Breast epithelium (tissue), 4 donors: ENCODE measurements at regions not wholly inside any gene's neighbourhood (a gene's known extent, or its start where the extent isn't known, plus 50 kb on each side); places are given as distances from the start of the nearest gene placed in this dataset.
A peak's percentile ranks its signal among the peaks of the same experiment; 100 is the strongest.

ENCODE experiments used
- DNase-seq, 2 donors: peaks; one replicate each; pipeline ENCODE4 v3.0.0-alpha.2; 2019; ENCODE audit warnings: low spot score in 2 of 2
- H3K27ac ChIP-seq, 2 donors: fragments of 200-600 bp; sonication (generic) in 1 of 2; one replicate each; pipeline ENCODE4 v1.5.1; 2016 to 2019; ENCODE audit warnings: mild to moderate bottlenecking in 1 of 2
- H3K27me3 ChIP-seq, 2 donors: fragments of 200-600 bp; sonication (generic) in 1 of 2; one replicate each; pipeline versions ENCODE4 v1.5.1 to v1.6.0; 2017 to 2019; ENCODE audit warnings: control low read depth in 1 of 2, mild to moderate bottlenecking in 1 of 2
- H3K36me3 ChIP-seq: fragments of 200-600 bp; one replicate; pipeline ENCODE4 v1.5.1; 2019
- H3K4me1 ChIP-seq, 2 donors: fragments of 200-600 bp; sonication (generic); one replicate each; pipeline ENCODE4 v1.5.1; 2016 to 2019; ENCODE audit warnings: control low read depth in 1 of 2
- H3K4me3 ChIP-seq, 3 donors: fragments of 200-600 bp; sonication (generic); 1 replicate in 2 of 3; 2 replicates in 1 of 3; pipeline ENCODE4 v1.5.1; 2016 to 2019; ENCODE audit warnings: mild to moderate bottlenecking in 3 of 3, moderate library complexity in 2 of 3
- H3K9me3 ChIP-seq, 2 donors: fragments of 200-600 bp; sonication (generic) in 1 of 2; one replicate each; pipeline ENCODE4 v1.5.1; 2016 to 2019; ENCODE audit warnings: control low read depth in 1 of 2
- CTCF ChIP-seq, 3 donors: fragments of 450-650 bp; IDR thresholded peaks; one replicate each; pipeline ENCODE4 v1.5.1; 2016 to 2017; ENCODE audit warnings: antibody characterized with exemption in 3 of 3, mild to moderate bottlenecking in 3 of 3, moderate library complexity in 3 of 3
- POLR2A ChIP-seq: fragments of 450-650 bp; IDR thresholded peaks from one replicate; pipeline ENCODE4 v1.6.1; 2016; ENCODE audit warnings: antibody characterized with exemption, mild to moderate bottlenecking, moderate library complexity
- POLR2AphosphoS5 ChIP-seq, 3 donors: sonication (generic); formaldehyde crosslinking; IDR thresholded peaks; one replicate each; pipeline ENCODE4 v1.6.1; 2017; ENCODE audit warnings: antibody characterized with exemption in 3 of 3
- intact Hi-C: fragments of 100-400 bp; cut with DNase I; formaldehyde crosslinking; loops from one replicate; pipeline ENCODE4 v1.15.1; 2023; ENCODE audit warnings: low total_unique reads

- Histone ChIP-seq H3K27ac (peak overlapping the region; percentile 73 to 78), H3K27me3 (no peaks in the 10 kb centered on the region), H3K9me3 (no peaks in the 10 kb centered on the region), H3K4me3 (peak overlapping the region in 2 of 3 donors; percentile 48 to 63), H3K4me1 (no peaks in the 10 kb centered on the region), H3K36me3 (no peaks in the 10 kb centered on the region)
- intact Hi-C loops = no loop called here
- no peak for DNase-seq
- TF ChIP-seq POLR2A (no peak), POLR2AphosphoS5 (IDR thresholded peaks at IDR 0.05) (no peak), CTCF (IDR thresholded peaks at IDR 0.05) (no peak)
Observed at GRCh38 chr5:60487476-60487875, 212.5 kb downstream of the DEPDC1B start.

- no peaks in the 10 kb centered on the region for H3K36me3 ChIP-seq
- no peak overlapping the region for H3K27ac ChIP-seq
- H3K4me1 ChIP-seq = no peaks in the 10 kb centered on the region
- no peaks in the 10 kb centered on the region for H3K9me3 ChIP-seq
- no peak overlapping the region for H3K4me3 ChIP-seq
- intact Hi-C loops = no loop called here
- no peaks in the 10 kb centered on the region for H3K27me3 ChIP-seq
- DNase-seq = no peak
- no peak for TF ChIP-seq CTCF (IDR thresholded peaks at IDR 0.05)
- no peak for TF ChIP-seq POLR2AphosphoS5 (IDR thresholded peaks at IDR 0.05)
- no peak for TF ChIP-seq POLR2A
Observed at GRCh38 chr5:60485361-60485760, 214.6 kb downstream of the DEPDC1B start.

DNA sequence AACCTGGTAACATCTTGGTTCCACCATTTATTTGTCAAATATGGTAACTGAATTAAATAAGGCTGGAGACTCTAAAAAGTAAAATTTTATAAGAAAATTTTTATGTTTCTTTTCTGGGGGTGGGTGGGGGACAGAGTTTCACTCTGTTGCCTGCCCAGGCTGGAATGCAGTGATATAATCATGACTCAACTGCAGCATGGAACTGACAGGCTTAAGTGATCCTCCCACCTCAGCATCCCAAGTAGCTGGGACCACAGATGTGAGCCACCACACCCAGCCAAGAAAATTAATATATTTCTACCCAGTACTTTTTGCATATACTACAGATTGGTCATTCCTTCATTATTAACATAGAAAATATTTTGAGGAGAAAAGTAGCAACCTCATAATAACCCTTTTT lies 216.9 kb downstream of the DEPDC1B start:
- DNase-seq = no peak
- TF ChIP-seq CTCF (IDR thresholded peaks at IDR 0.05) = no peak
- H3K4me1 ChIP-seq = no peaks in the 10 kb centered on the region
- H3K27ac ChIP-seq = no peak overlapping the region
- intact Hi-C loops = no loop called here
- H3K9me3 ChIP-seq = no peaks in the 10 kb centered on the region
- H3K36me3 ChIP-seq = no peaks in the 10 kb centered on the region
- no peak overlapping the region for H3K4me3 ChIP-seq
- H3K27me3 ChIP-seq = no peaks in the 10 kb centered on the region

DNA sequence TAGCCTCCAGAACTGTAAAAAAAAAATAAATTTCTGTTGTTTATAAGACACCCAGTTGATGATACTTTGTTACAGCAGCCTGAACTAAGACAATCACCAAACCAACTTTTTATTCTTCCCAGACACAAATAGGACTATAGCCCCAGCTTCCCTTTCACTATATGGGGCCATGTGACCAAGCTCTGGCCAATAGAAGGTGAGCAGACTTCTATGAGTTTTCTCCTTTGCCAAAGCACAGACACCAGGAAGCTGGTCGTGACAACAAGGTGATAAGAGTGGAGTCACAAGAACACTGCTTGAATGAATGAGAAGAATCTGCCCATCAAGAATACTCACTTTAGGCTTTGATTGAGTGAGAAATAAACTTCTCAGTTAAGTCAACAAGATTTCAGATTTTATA lies 217.7 kb downstream of the DEPDC1B start:
- Histone ChIP-seq H3K4me1 (no peaks in the 10 kb centered on the region), H3K27ac (no peak overlapping the region), H3K9me3 (no peaks in the 10 kb centered on the region), H3K4me3 (no peak overlapping the region), H3K27me3 (no peaks in the 10 kb centered on the region), H3K36me3 (no peaks in the 10 kb centered on the region)
- no peak for TF ChIP-seq POLR2AphosphoS5 (IDR thresholded peaks at IDR 0.05)
- no peak for TF ChIP-seq CTCF (IDR thresholded peaks at IDR 0.05)
- no peak for TF ChIP-seq POLR2A
- intact Hi-C loops = no loop called here
- no peak for DNase-seq

DNA sequence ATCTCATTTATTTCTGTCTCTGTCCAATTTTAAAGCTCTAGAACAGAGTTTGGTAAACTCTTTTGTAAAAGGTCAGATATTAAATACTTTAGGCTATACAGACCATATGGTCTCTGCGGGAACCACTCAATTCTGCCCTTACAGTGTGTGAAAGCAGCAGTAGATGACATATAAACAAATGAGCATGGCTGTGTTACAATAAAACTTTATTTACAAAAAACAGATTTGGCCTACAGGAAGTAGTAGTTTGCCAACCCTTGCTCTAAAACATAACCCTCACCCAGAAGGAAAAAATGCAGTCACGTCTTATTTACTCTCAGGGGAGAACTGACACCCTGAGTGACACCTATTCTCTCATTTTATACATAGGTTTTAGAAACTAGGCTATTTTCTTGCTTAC lies 220.4 kb downstream of the DEPDC1B start:
- H3K27me3 ChIP-seq = no peaks in the 10 kb centered on the region
- H3K36me3 ChIP-seq = no peaks in the 10 kb centered on the region
- intact Hi-C loops = no loop called here
- no peak overlapping the region for H3K27ac ChIP-seq
- no peak overlapping the region for H3K4me3 ChIP-seq
- no peak for DNase-seq
- H3K9me3 ChIP-seq = no peaks in the 10 kb centered on the region
- no peaks in the 10 kb centered on the region for H3K4me1 ChIP-seq
- no peak for TF ChIP-seq POLR2A
- TF ChIP-seq POLR2AphosphoS5 (IDR thresholded peaks at IDR 0.05) = no peak
- no peak for TF ChIP-seq CTCF (IDR thresholded peaks at IDR 0.05)
